K562 (cell line): ENCODE measurements at regions not wholly inside any gene's neighbourhood (a gene's known extent, or its start where the extent isn't known, plus 50 kb on each side); places are given as distances from the start of the nearest gene placed in this dataset.

Source experiments
- ATAC-seq: fragments of 200-7000 bp; cut with Tn5 transposase; 3 replicates; pipeline ENCODE4 v1.9.1; 2020; ENCODE audit warnings: moderate library complexity
- BruUV-seq: library from RNA; stranded (reverse); fragments of 400-500 nt; replicated peaks from 2 replicates; lab custom pipeline; 2021; lab: Mats Ljungman, UMichigan
- CTCF ChIA-PET: fragments of 300-600 bp; formaldehyde crosslinking; extraction: SDS; loops from one replicate; lab custom pipeline; 2021; ENCODE audit warnings: low intra/inter-chr PET ratio; lab: Yijun Ruan, JAX
- POLR2A ChIA-PET: fragments of 300-600, 350-650 bp; sonication (Branson Sonifier 250); formaldehyde crosslinking; extraction: SDS; loops from one replicate; lab custom pipeline; 2021; ENCODE audit warnings: antibody characterized with exemption, inconsistent platforms; lab: Yijun Ruan, JAX
- DNase-seq, 4 experiments: peaks; one replicate each; pipeline versions ENCODE4 v3.0.0 to v3.0.0-alpha.2; 2011 to 2018; ENCODE audit warnings: low spot score in 3 of 4, mixed read lengths in 3 of 4; ENCODE audit errors: extremely low read depth in 1 of 4
- FAIRE-seq: peaks from 2 replicates; lab custom pipeline; 2011; peaks lifted over from hg19 to GRCh38; lab: Jason Lieb, UNC
- H2AFZ ChIP-seq: 2 replicates; pipeline ENCODE4 v1.6.0; 2011; ENCODE audit warnings: low read depth, low read length, control low read depth, inconsistent platforms
- H3K27ac ChIP-seq: fragments of 200-600 bp; 3 replicates; pipeline ENCODE4 v1.8.0; 2011; ENCODE audit warnings: low read depth, mild to moderate bottlenecking, control low read depth, inconsistent platforms, low read length, moderate library complexity, mixed read lengths; ENCODE audit errors: extremely low read depth
- H3K27me3 ChIP-seq, 2 experiments: fragments of 300-600 bp in 1 of 2; 2 replicates in 1 of 2; 3 replicates in 1 of 2; pipeline versions ENCODE4 v1.6.0 to v1.8.0; 2011; ENCODE audit warnings: inconsistent platforms in 2 of 2, low read length in 2 of 2, mild to moderate bottlenecking in 1 of 2, mixed read lengths in 1 of 2, moderate library complexity in 1 of 2; ENCODE audit not compliant: control insufficient read depth in 2 of 2, insufficient read depth in 2 of 2
- H3K36me3 ChIP-seq: fragments of 300-600 bp; 3 replicates; pipeline ENCODE4 v1.8.0; 2011; ENCODE audit warnings: mild to moderate bottlenecking, low read length, inconsistent platforms; ENCODE audit not compliant: control insufficient read depth, insufficient read depth
- H3K4me1 ChIP-seq, 2 experiments: fragments of 200-600 bp in 1 of 2; replicated peaks in 1 of 2; 2 replicates in 1 of 2; 3 replicates in 1 of 2; pipeline versions ENCODE4 v1.5.1 to v1.8.0; 2011; ENCODE audit warnings: inconsistent platforms in 2 of 2, low read length in 2 of 2, mild to moderate bottlenecking in 1 of 2, mixed read lengths in 1 of 2, moderate library complexity in 1 of 2; ENCODE audit not compliant: control insufficient read depth in 2 of 2, insufficient read depth in 2 of 2
- H3K4me2 ChIP-seq: 2 replicates; pipeline ENCODE4 v1.6.1; 2011; ENCODE audit warnings: low read length, control low read depth, inconsistent platforms, mixed read lengths; ENCODE audit not compliant: insufficient read depth
- H3K4me3 ChIP-seq: fragments of 200-600 bp; sonication (generic), shearing (Covaris generic); 2 replicates; pipeline ENCODE4 v1.5.1; 2016; ENCODE audit warnings: control low read depth, inconsistent platforms
- H3K79me2 ChIP-seq: fragments of 200-600 bp; 3 replicates; pipeline ENCODE4 v1.8.0; 2011; ENCODE audit warnings: low read length, inconsistent platforms; ENCODE audit not compliant: control insufficient read depth, insufficient read depth
- H3K9ac ChIP-seq, 2 experiments: 2 replicates each; pipeline versions ENCODE4 v1.6.0 to v1.6.1; 2011; ENCODE audit warnings: low read depth in 2 of 2, low read length in 2 of 2, control low read depth in 1 of 2, inconsistent platforms in 1 of 2, mild to moderate bottlenecking in 1 of 2, mixed read lengths in 1 of 2; ENCODE audit not compliant: insufficient read depth in 1 of 2
- H3K9me1 ChIP-seq: one replicate; pipeline ENCODE4 v1.6.0; 2011; ENCODE audit warnings: inconsistent platforms, mild to moderate bottlenecking, low read length, moderate library complexity; ENCODE audit not compliant: control insufficient read depth, insufficient read depth
- H3K9me3 ChIP-seq: replicated peaks from 2 replicates; pipeline ENCODE4 v1.5.1; 2011; ENCODE audit warnings: low read depth, low read length, inconsistent platforms; ENCODE audit not compliant: control insufficient read depth, insufficient read depth
- H4K20me1 ChIP-seq: replicated peaks from 2 replicates; pipeline ENCODE4 v1.6.1; 2011; ENCODE audit warnings: low read length, inconsistent platforms, mixed read lengths; ENCODE audit not compliant: control insufficient read depth, insufficient read depth
- ATF1 ChIP-seq, 2 experiments: fragments of 450-650 bp in 1 of 2; IDR thresholded peaks; 2 replicates each; pipeline ENCODE4 v1.6.1; 2016; ENCODE audit warnings: missing compliant biosample characterization in 1 of 2, missing genetic modification characterization in 1 of 2
- DACH1 ChIP-seq: fragments of 450-650 bp; IDR thresholded peaks from 2 replicates; pipeline ENCODE4 v1.6.1; 2018; ENCODE audit not compliant: partially characterized antibody
- YBX1 ChIP-seq: fragments of 450-650 bp; IDR thresholded peaks from 2 replicates; pipeline ENCODE4 v1.7.1; 2016; ENCODE audit warnings: mild to moderate bottlenecking
- ZNF583 ChIP-seq: fragments of 250-450 bp; sonication (Bioruptor Pico); IDR thresholded peaks from 2 replicates; pipeline ENCODE4 v1.4.0; 2020
- ZNF740 ChIP-seq, 3 experiments: fragments of 200-800 bp in 1 of 3; sonication (Bioruptor generic) in 1 of 3; sonication (generic) in 1 of 3; formaldehyde crosslinking in 1 of 3; IDR thresholded peaks; 2 replicates each; pipeline versions ENCODE4 v1.6.1 to v1.8.0; 2016 to 2022; ENCODE audit warnings: mild to moderate bottlenecking in 2 of 3, missing compliant biosample characterization in 2 of 3, missing genetic modification characterization in 2 of 3, missing genetic modification reagents in 1 of 3
- WGBS: fragments of 100-300 bp; shearing (Covaris generic); methylation state at CpG from one replicate; pipeline ENCODE4 v1.1.6; 2016; ENCODE audit warnings: low coverage, mixed read lengths; ENCODE audit not compliant: insufficient coverage; ENCODE audit errors: missing lambda C conversion rate; 5-methylcytosine and 5-hydroxymethylcytosine counted together
- in situ Hi-C: fragments of 300-500 bp; cut with MboI; formaldehyde crosslinking; loops from 4 replicates; pipeline ENCODE4 v1.15.0; 2018; ENCODE audit warnings: inconsistent platforms, mixed read lengths
- intact Hi-C: fragments of 100-400 bp; cut with micrococcal nuclease; formaldehyde crosslinking; loops from 2 replicates; pipeline ENCODE4 v1.14.2; 2022

GRCh38 chr12:70096759-70097410, 146.3 kb upstream of the CNOT2 start:
- in situ Hi-C loops (no loop called here), intact Hi-C loops (no loop called here)
- Histone ChIP-seq H3K36me3 (no peaks in the 10 kb centered on the region), H3K4me3 (no peak overlapping the region), H3K27me3 (no peaks in the 10 kb centered on the region), H3K9me3 (no peaks in the 10 kb centered on the region), H3K4me1 (no peaks in the 10 kb centered on the region; a peak in 2 of 5 replicates), H2AFZ (no peak overlapping the region), H3K4me2 (no peak overlapping the region), H4K20me1 (no peaks in the 10 kb centered on the region), H3K79me2 (no peaks in the 10 kb centered on the region), H3K27ac (no peak overlapping the region), H3K9ac (no peak overlapping the region), H3K9me1 (no peaks in the 10 kb centered on the region)
- no peak for FAIRE-seq
- TF ChIP-seq ATF1 (CRISPR knock-in tag; IDR thresholded peaks at IDR 0.05) = no peak
- no peak for TF ChIP-seq ATF1 (tag; IDR thresholded peaks at IDR 0.05)
- TF ChIP-seq YBX1 = no peak
- no peak for TF ChIP-seq ZNF740 (CRISPR knock-in tag; IDR thresholded peaks at IDR 0.05)
- TF ChIP-seq ZNF740 (tag; IDR thresholded peaks at IDR 0.05) = no peak
- TF ChIP-seq ZNF583 (CRISPR knock-in tag) = no peak
- TF ChIP-seq DACH1 = no peak
- POLR2A ChIA-PET = no interaction called here
- ATAC-seq = no peak
- no TSS peak for BruUV-seq
- DNase-seq = no peak
- CTCF ChIA-PET = no interaction called here
- 38% methylated on average over 2 of the region's 2 CpGs for WGBS
